GM23338 (cell line): ENCODE measurements at regions not wholly inside any gene's neighbourhood (a gene's known extent, or its start where the extent isn't known, plus 50 kb on each side); places are given as distances from the start of the nearest gene placed in this dataset.

Experiments used
- ETS1 ChIP-seq: IDR thresholded peaks from 2 replicates; pipeline ENCODE4 v1.6.1; 2016; ENCODE audit warnings: antibody characterized with exemption
- EZH2 ChIP-seq: fragments of 200-600 bp; sonication (generic); IDR thresholded peaks from one replicate; pipeline ENCODE4 v1.8.0; 2017; ENCODE audit warnings: antibody characterized with exemption, mild to moderate bottlenecking, low read depth; ENCODE audit not compliant: unreplicated experiment
- EZH2phosphoT487 ChIP-seq: fragments of 200-600 bp; sonication (generic); IDR thresholded peaks from one replicate; pipeline ENCODE4 v1.8.1; 2018; ENCODE audit warnings: antibody characterized with exemption; ENCODE audit not compliant: unreplicated experiment
- NANOG ChIP-seq: IDR thresholded peaks from 2 replicates; pipeline ENCODE4 v1.6.1; 2016; ENCODE audit warnings: antibody characterized with exemption, borderline replicate concordance
- REST ChIP-seq: IDR thresholded peaks from one replicate; pipeline ENCODE4 v1.6.1; 2018; ENCODE audit warnings: antibody characterized with exemption; ENCODE audit not compliant: unreplicated experiment
- STAT1 ChIP-seq: IDR thresholded peaks from one replicate; pipeline ENCODE4 v1.6.1; 2016; ENCODE audit warnings: antibody characterized with exemption; ENCODE audit not compliant: unreplicated experiment
- ZNF331 ChIP-seq: fragments of 250-450 bp; sonication (Bioruptor Pico); IDR thresholded peaks from 2 replicates; pipeline ENCODE4 v1.5.0; 2020; ENCODE audit warnings: low read depth, mild to moderate bottlenecking, moderate library complexity
- TF ChIP-seq, protein P1 (sequence below): fragments of 250-450 bp; sonication (Bioruptor Pico); IDR thresholded peaks from 2 replicates; pipeline ENCODE4 v1.5.0; 2020; ENCODE audit warnings: mild to moderate bottlenecking, moderate library complexity

DNA sequence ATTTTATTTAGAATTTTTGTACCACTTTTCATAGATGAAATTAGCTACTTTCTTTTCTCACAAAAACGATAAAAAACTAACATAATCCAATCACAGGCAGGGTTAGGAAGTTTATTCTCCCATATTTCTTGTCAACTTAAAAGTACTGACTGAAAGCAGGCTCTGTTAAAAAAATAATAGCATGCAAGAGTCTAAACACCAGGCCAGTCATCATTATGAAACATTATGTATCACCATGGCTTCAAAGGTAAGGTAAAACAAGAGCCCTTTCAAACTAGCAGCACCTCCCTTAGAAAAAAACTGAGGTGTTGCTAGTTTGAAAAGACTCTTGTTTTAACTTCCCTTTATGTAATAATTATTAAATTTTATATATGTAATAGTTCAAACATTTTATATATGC is 848.0 kb downstream of the RNF144A start (continued):
- TF ChIP-seq, protein P1, sequence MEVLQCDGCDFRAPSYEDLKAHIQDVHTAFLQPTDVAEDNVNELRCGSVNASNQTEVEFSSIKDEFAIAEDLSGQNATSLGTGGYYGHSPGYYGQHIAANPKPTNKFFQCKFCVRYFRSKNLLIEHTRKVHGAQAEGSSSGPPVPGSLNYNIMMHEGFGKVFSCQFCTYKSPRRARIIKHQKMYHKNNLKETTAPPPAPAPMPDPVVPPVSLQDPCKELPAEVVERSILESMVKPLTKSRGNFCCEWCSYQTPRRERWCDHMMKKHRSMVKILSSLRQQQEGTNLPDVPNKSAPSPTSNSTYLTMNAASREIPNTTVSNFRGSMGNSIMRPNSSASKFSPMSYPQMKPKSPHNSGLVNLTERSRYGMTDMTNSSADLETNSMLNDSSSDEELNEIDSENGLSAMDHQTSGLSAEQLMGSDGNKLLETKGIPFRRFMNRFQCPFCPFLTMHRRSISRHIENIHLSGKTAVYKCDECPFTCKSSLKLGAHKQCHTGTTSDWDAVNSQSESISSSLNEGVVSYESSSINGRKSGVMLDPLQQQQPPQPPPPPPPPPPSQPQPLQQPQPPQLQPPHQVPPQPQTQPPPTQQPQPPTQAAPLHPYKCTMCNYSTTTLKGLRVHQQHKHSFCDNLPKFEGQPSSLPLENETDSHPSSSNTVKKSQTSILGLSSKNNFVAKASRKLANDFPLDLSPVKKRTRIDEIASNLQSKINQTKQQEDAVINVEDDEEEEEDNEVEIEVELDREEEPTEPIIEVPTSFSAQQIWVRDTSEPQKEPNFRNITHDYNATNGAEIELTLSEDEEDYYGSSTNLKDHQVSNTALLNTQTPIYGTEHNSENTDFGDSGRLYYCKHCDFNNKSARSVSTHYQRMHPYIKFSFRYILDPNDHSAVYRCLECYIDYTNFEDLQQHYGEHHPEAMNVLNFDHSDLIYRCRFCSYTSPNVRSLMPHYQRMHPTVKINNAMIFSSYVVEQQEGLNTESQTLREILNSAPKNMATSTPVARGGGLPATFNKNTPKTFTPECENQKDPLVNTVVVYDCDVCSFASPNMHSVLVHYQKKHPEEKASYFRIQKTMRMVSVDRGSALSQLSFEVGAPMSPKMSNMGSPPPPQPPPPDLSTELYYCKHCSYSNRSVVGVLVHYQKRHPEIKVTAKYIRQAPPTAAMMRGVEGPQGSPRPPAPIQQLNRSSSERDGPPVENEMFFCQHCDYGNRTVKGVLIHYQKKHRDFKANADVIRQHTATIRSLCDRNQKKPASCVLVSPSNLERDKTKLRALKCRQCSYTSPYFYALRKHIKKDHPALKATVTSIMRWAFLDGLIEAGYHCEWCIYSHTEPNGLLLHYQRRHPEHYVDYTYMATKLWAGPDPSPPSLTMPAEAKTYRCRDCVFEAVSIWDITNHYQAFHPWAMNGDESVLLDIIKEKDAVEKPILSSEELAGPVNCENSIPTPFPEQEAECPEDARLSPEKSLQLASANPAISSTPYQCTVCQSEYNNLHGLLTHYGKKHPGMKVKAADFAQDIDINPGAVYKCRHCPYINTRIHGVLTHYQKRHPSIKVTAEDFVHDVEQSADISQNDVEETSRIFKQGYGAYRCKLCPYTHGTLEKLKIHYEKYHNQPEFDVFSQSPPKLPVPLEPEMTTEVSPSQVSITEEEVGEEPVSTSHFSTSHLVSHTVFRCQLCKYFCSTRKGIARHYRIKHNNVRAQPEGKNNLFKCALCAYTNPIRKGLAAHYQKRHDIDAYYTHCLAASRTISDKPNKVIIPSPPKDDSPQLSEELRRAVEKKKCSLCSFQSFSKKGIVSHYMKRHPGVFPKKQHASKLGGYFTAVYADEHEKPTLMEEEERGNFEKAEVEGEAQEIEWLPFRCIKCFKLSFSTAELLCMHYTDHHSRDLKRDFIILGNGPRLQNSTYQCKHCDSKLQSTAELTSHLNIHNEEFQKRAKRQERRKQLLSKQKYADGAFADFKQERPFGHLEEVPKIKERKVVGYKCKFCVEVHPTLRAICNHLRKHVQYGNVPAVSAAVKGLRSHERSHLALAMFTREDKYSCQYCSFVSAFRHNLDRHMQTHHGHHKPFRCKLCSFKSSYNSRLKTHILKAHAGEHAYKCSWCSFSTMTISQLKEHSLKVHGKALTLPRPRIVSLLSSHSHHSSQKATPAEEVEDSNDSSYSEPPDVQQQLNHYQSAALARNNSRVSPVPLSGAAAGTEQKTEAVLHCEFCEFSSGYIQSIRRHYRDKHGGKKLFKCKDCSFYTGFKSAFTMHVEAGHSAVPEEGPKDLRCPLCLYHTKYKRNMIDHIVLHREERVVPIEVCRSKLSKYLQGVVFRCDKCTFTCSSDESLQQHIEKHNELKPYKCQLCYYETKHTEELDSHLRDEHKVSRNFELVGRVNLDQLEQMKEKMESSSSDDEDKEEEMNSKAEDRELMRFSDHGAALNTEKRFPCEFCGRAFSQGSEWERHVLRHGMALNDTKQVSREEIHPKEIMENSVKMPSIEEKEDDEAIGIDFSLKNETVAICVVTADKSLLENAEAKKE: no peak
- TF ChIP-seq ETS1 (no peak), ZNF331 (CRISPR knock-in tag) (no peak), EZH2phosphoT487 (no peak), REST (no peak), EZH2 (no peak), STAT1 (no peak), NANOG (no peak)
